Tibial nerve (tissue), 4 donors: ENCODE measurements at regions not wholly inside any gene's neighbourhood (a gene's known extent, or its start where the extent isn't known, plus 50 kb on each side); places are given as distances from the start of the nearest gene placed in this dataset.

Experiments used
- DNase-seq, 2 donors: peaks; one replicate each; pipeline ENCODE4 v3.0.0-alpha.2; 2019; ENCODE audit warnings: low spot score in 2 of 2
- H3K27ac ChIP-seq, 4 donors: fragments of 200-600 bp; sonication (generic) in 3 of 4; one replicate each; pipeline ENCODE4 v1.5.1; 2017 to 2019; ENCODE audit warnings: mild to moderate bottlenecking in 1 of 4
- H3K27me3 ChIP-seq, 2 donors: fragments of 200-600 bp; sonication (generic) in 1 of 2; one replicate each; pipeline versions ENCODE4 v1.5.1 to v1.6.0; 2017 to 2019
- H3K36me3 ChIP-seq, 3 donors: fragments of 200-600 bp; sonication (generic); one replicate each; pipeline ENCODE4 v1.5.1; 2018 to 2019
- H3K4me1 ChIP-seq, 4 donors: fragments of 200-600 bp; sonication (generic) in 3 of 4; one replicate each; pipeline ENCODE4 v1.5.1; 2017 to 2019
- H3K4me3 ChIP-seq, 4 donors: fragments of 200-600 bp; sonication (generic) in 3 of 4; one replicate each; pipeline ENCODE4 v1.5.1; 2017 to 2019; ENCODE audit warnings: mild to moderate bottlenecking in 1 of 4, moderate library complexity in 1 of 4
- H3K9me3 ChIP-seq, 4 donors: fragments of 200-600 bp; sonication (generic) in 3 of 4; one replicate each; pipeline ENCODE4 v1.5.1; 2017 to 2019
- CTCF ChIP-seq, 5 experiments: fragments of 200-600 bp in 3 of 5; fragments of 450-650 bp in 2 of 5; sonication (generic) in 3 of 5; IDR thresholded peaks; one replicate each; pipeline ENCODE4 v1.5.1; 2016 to 2019; ENCODE audit warnings: antibody characterized with exemption in 5 of 5, mild to moderate bottlenecking in 3 of 5, moderate library complexity in 2 of 5
- EP300 ChIP-seq, 2 donors: sonication (generic); formaldehyde crosslinking; IDR thresholded peaks; one replicate each; pipeline ENCODE4 v1.6.1; 2017; ENCODE audit warnings: antibody characterized with exemption in 2 of 2, mild to moderate bottlenecking in 1 of 2
- POLR2A ChIP-seq, 2 donors: fragments of 450-650 bp; IDR thresholded peaks; one replicate each; pipeline ENCODE4 v1.6.1; 2017; ENCODE audit warnings: antibody characterized with exemption in 2 of 2, mild to moderate bottlenecking in 2 of 2, moderate library complexity in 2 of 2
- WGBS, 2 donors: methylation state at CpG; one replicate each; pipeline ENCODE4 v1.1.5; 2018; 5-methylcytosine and 5-hydroxymethylcytosine counted together

DNA sequence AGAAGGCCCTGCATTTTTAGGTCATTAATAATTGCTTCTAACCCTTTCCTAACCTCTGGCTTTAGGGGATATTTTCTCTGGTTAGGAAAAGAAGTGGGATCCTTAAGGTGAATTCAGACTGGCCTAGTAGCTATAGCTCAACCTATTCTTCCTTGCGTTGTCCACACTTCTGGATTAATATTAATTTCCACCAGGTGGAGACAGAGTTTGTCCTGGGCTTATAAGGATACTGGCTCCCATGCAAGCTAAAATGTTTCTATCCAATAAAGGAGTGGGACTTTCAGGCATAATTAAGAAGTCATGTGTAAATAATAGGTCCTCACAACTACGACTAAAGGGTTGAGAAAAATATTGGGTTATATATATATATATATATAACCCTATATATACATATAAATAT is 860.0 kb upstream of the POU3F4 start:
- no peak for DNase-seq
- TF ChIP-seq CTCF (IDR thresholded peaks at IDR 0.05) = no peak
- no peak for TF ChIP-seq EP300 (IDR thresholded peaks at IDR 0.05)
- TF ChIP-seq POLR2A (IDR thresholded peaks at IDR 0.05) = no peak
- Histone ChIP-seq H3K9me3 (peaks cover 0 to 7% (median 0%) of the 10 kb centered on the region in 4 donors), H3K4me3 (no peak overlapping the region), H3K4me1 (no peaks in the 10 kb centered on the region), H3K27me3 (no peaks in the 10 kb centered on the region), H3K27ac (no peak overlapping the region), H3K36me3 (no peaks in the 10 kb centered on the region)
- 55 to 82% methylated on average over 2 of the region's 2 CpGs for WGBS, 2 donors

GRCh38 chrX:82649645-82650044 is 858.4 kb upstream of the POU3F4 start:
- Histone ChIP-seq H3K4me1 (no peaks in the 10 kb centered on the region), H3K27me3 (no peaks in the 10 kb centered on the region), H3K27ac (no peak overlapping the region), H3K4me3 (no peak overlapping the region), H3K9me3 (peaks cover 0 to 7% (median 0%) of the 10 kb centered on the region in 4 donors), H3K36me3 (no peaks in the 10 kb centered on the region)
- DNase-seq = no peak
- TF ChIP-seq CTCF (IDR thresholded peaks at IDR 0.05) = no peak
- TF ChIP-seq EP300 (IDR thresholded peaks at IDR 0.05) = no peak
- TF ChIP-seq POLR2A (IDR thresholded peaks at IDR 0.05) = no peak
- WGBS, 2 donors = 69 to 85% methylated on average over 4 to 5 of the region's 5 CpGs

DNA sequence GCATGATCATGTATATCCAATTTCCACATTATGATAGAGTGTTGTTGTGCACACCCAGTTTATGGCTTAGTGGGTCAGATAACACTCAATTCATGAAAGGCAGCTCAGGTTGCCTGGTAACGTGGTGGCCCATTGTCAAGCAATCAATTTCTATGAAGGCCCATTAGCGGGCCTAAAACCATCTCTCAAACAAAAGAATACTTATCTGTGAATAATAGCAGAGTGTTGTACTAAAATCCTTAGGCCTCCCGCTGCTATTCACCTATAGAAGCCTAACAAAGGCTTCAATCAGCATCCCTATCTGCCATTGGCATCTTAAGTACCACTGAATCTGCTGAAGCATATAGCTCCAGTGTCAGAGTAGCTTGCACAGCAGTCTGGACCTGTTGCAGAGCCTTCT is 849.6 kb upstream of the POU3F4 start:
- no peak for DNase-seq
- H3K4me3 ChIP-seq = no peak overlapping the region
- H3K27ac ChIP-seq = no peak overlapping the region
- H3K36me3 ChIP-seq = no peaks in the 10 kb centered on the region
- TF ChIP-seq EP300 (IDR thresholded peaks at IDR 0.05) = no peak
- H3K4me1 ChIP-seq = no peaks in the 10 kb centered on the region
- WGBS, 2 donors = 46 to 56% methylated on average over 2 to 3 of the region's 3 CpGs
- H3K27me3 ChIP-seq = no peaks in the 10 kb centered on the region
- H3K9me3 ChIP-seq = no peaks in the 10 kb centered on the region

- no peak overlapping the region for H3K27ac ChIP-seq
- WGBS, 2 donors = 43 to 54% methylated on average over 3 of the region's 3 CpGs
- DNase-seq = no peak
- H3K4me1 ChIP-seq = no peaks in the 10 kb centered on the region
- no peaks in the 10 kb centered on the region for H3K9me3 ChIP-seq
- H3K36me3 ChIP-seq = no peaks in the 10 kb centered on the region
- H3K27me3 ChIP-seq = no peaks in the 10 kb centered on the region
- no peak for TF ChIP-seq CTCF (IDR thresholded peaks at IDR 0.05)
- no peak overlapping the region for H3K4me3 ChIP-seq
These were observed 841.7 kb upstream of the POU3F4 start for GRCh38 chrX:82666355-82666754.

DNA sequence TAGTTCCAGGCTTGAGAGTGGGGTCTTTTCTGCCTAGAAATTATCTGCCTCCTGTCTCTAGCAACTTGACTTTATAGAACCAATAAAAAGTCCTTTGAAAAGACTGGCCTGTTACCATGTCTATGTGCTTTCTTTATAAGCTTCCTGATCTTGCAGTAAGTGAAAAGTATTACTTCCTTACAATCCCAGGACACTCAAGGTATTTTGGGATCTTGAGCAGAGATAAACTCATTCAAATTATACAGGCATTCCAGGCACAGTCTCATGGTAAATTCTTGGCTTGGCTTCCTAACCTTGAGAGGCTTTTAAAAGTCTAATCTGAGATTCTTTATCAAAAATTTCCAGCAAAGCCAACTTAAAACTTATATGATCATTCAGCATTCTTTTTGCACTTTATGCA is 833.0 kb upstream of the POU3F4 start:
- no peaks in the 10 kb centered on the region for H3K27me3 ChIP-seq

More for the DNA sequence above, 833.0 kb upstream of the POU3F4 start:
- DNase-seq = no peak
- Histone ChIP-seq H3K4me1 (no peaks in the 10 kb centered on the region), H3K27ac (no peak overlapping the region), H3K36me3 (no peaks in the 10 kb centered on the region), H3K4me3 (no peak overlapping the region), H3K9me3 (no peaks in the 10 kb centered on the region)
- TF ChIP-seq CTCF (IDR thresholded peaks at IDR 0.05) = no peak
- no peak for TF ChIP-seq POLR2A (IDR thresholded peaks at IDR 0.05)
- no peak for TF ChIP-seq EP300 (IDR thresholded peaks at IDR 0.05)
